Hepatocyte (in vitro differentiated cells): ENCODE measurements at regions not wholly inside any gene's neighbourhood (a gene's known extent, or its start where the extent isn't known, plus 50 kb on each side); places are given as distances from the start of the nearest gene placed in this dataset.

Source experiments
- EZH2 ChIP-seq: fragments of 200-600 bp; sonication (generic); IDR thresholded peaks from 2 replicates; pipeline ENCODE4 v1.6.1; 2016; ENCODE audit warnings: antibody characterized with exemption, mild to moderate bottlenecking, borderline replicate concordance
- TF ChIP-seq, protein P1 (sequence below): fragments of 200-600 bp; sonication (generic); IDR thresholded peaks from 2 replicates; pipeline ENCODE4 v1.5.1; 2016; ENCODE audit warnings: antibody characterized with exemption, mild to moderate bottlenecking; ENCODE audit not compliant: poor library complexity

DNA sequence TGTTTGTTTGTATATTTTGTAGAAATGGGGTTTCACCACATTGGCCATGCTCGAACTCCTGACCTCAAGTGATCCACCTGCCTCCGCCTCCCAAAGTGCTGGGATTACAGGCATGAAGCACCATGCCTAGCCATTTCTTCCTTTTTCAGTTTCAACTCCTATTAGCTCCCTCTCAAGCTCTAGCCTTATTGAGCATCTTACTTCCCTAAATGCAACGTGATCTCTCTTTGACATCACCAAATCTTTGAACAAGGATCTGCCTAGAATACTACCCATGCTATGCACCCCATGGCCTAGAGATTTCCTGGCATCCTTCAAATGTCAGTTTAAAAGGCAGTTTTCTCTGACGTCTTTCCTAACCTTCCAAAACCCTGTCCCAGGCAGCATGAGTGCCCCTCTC is 91.1 kb upstream of the NR5A2 start:
- TF ChIP-seq, protein P1, sequence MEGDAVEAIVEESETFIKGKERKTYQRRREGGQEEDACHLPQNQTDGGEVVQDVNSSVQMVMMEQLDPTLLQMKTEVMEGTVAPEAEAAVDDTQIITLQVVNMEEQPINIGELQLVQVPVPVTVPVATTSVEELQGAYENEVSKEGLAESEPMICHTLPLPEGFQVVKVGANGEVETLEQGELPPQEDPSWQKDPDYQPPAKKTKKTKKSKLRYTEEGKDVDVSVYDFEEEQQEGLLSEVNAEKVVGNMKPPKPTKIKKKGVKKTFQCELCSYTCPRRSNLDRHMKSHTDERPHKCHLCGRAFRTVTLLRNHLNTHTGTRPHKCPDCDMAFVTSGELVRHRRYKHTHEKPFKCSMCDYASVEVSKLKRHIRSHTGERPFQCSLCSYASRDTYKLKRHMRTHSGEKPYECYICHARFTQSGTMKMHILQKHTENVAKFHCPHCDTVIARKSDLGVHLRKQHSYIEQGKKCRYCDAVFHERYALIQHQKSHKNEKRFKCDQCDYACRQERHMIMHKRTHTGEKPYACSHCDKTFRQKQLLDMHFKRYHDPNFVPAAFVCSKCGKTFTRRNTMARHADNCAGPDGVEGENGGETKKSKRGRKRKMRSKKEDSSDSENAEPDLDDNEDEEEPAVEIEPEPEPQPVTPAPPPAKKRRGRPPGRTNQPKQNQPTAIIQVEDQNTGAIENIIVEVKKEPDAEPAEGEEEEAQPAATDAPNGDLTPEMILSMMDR: no peak
- TF ChIP-seq EZH2: no peak
